ENCODE measurements at regions not wholly inside any gene's neighbourhood (a gene's known extent, or its start where the extent isn't known, plus 50 kb on each side); places are given as distances from the start of the nearest gene placed in this dataset.

DNA sequence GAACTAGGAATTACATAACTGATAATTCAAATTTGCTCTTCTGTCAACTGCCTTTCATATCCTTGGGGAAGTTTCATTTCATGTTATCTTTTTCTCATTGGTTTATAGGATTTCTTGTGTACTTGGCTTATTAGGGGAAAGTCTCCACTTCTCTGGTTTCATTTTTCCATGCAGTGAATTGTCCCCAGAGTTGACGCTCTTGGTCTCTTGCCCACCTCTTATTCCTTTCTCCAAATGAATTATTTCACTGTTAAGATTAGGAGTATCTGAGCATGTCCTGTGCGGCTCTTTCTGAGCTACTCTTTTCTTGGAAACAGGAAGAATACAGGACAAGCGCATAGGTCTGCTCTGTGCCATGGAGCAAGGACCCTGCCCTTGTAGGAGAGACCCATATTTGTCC lies 104.8 kb downstream of the POSTN start:
- TF ChIP-seq CTCF (IDR thresholded peaks at IDR 0.05) (no peak), POLR2A (IDR thresholded peaks at IDR 0.05) (no peak)

All from right lobe of liver (tissue), 4 donors.